GM12878 (cell line): ENCODE measurements at regions not wholly inside any gene's neighbourhood (a gene's known extent, or its start where the extent isn't known, plus 50 kb on each side); places are given as distances from the start of the nearest gene placed in this dataset.

Experiments
- ATAC-seq: fragments of 200-7000 bp; cut with Tn5 transposase; 3 replicates; pipeline ENCODE4 v1.9.1; 2020; ENCODE audit warnings: mild to moderate bottlenecking, moderate library complexity
- BruUV-seq: library from RNA; stranded (reverse); fragments of 400-500 nt; replicated peaks from 2 replicates; lab custom pipeline; 2021; lab: Mats Ljungman, UMichigan
- CTCF ChIA-PET: fragments of 300-600 bp; sonication (Branson Sonifier 250); formaldehyde crosslinking; extraction: SDS; loops from one replicate; lab custom pipeline; 2021; ENCODE audit warnings: inconsistent platforms; lab: Yijun Ruan, JAX
- POLR2A ChIA-PET: fragments of 350-600 bp; formaldehyde crosslinking; extraction: SDS; loops from one replicate; lab custom pipeline; 2021; ENCODE audit warnings: inconsistent platforms; lab: Charles Lee
- RAD21 ChIA-PET: fragments of 300-600 bp; sonication (Branson Sonifier 250); formaldehyde crosslinking; loops from one replicate; lab custom pipeline; 2023; ENCODE audit warnings: antibody characterized with exemption; ENCODE audit not compliant: unreplicated experiment; lab: Charles Lee
- SMC1A ChIA-PET: fragments of 300-600 bp; sonication (Branson Sonifier 250); formaldehyde crosslinking; loops from one replicate; lab custom pipeline; 2023; ENCODE audit not compliant: unreplicated experiment, uncharacterized antibody; lab: Charles Lee
- DNase-seq: peaks from one replicate; pipeline ENCODE4 v3.0.0-alpha.2; 2011; ENCODE audit warnings: low read depth, low spot score
- FAIRE-seq: peaks from 3 replicates; lab custom pipeline; 2011; peaks lifted over from hg19 to GRCh38; lab: Jason Lieb, UNC
- H2AFZ ChIP-seq: 2 replicates; pipeline ENCODE4 v1.6.0; 2011; ENCODE audit warnings: low read depth, low read length, control low read depth; ENCODE audit not compliant: control insufficient read depth
- H3K27ac ChIP-seq: 2 replicates; pipeline ENCODE4 v1.5.1; 2011; ENCODE audit warnings: control low read depth; ENCODE audit not compliant: control insufficient read depth, insufficient read depth
- H3K27me3 ChIP-seq, 2 experiments: replicated peaks in 1 of 2; 2 replicates each; pipeline versions ENCODE4 v1.6.0 to v1.6.1; 2011; ENCODE audit warnings: low read length in 1 of 2; ENCODE audit not compliant: control insufficient read depth in 2 of 2, insufficient read depth in 2 of 2
- H3K36me3 ChIP-seq, 2 experiments: 2 replicates each; pipeline ENCODE4 v1.5.1; 2011; ENCODE audit warnings: low read length in 1 of 2; ENCODE audit not compliant: control insufficient read depth in 2 of 2, insufficient read depth in 2 of 2
- H3K4me1 ChIP-seq: 2 replicates; pipeline ENCODE4 v1.6.1; 2011; ENCODE audit warnings: mild to moderate bottlenecking, low read length, moderate library complexity, mixed read lengths; ENCODE audit not compliant: control insufficient read depth, insufficient read depth
- H3K4me2 ChIP-seq: 2 replicates; pipeline ENCODE4 v1.6.0; 2011; ENCODE audit warnings: control low read depth; ENCODE audit not compliant: control insufficient read depth, insufficient read depth
- H3K4me3 ChIP-seq: fragments of 200-600 bp; sonication (generic); 2 replicates; pipeline ENCODE4 v1.5.1; 2016
- H3K79me2 ChIP-seq: 2 replicates; pipeline ENCODE4 v1.6.0; 2011; ENCODE audit warnings: low read length; ENCODE audit not compliant: control insufficient read depth, insufficient read depth
- H3K9ac ChIP-seq: 2 replicates; pipeline ENCODE4 v1.8.0; 2011; ENCODE audit warnings: low read length, control low read depth, mixed read lengths; ENCODE audit not compliant: control insufficient read depth, insufficient read depth
- H3K9me3 ChIP-seq: replicated peaks from 3 replicates; pipeline ENCODE4 v1.5.1; 2011; ENCODE audit warnings: mild to moderate bottlenecking, low read length; ENCODE audit not compliant: control insufficient read depth, insufficient read depth
- H4K20me1 ChIP-seq: 2 replicates; pipeline ENCODE4 v1.6.0; 2011; ENCODE audit not compliant: control insufficient read depth, insufficient read depth
- ATF2 ChIP-seq: IDR thresholded peaks from 2 replicates; pipeline ENCODE4 v1.6.1; 2012; ENCODE audit warnings: low read length, inconsistent platforms
- BCL11A ChIP-seq: IDR thresholded peaks from 2 replicates; pipeline ENCODE4 v1.6.1; 2011; ENCODE audit warnings: low read depth, low read length
- BHLHE40 ChIP-seq, 2 experiments: fragments of 450-650 bp in 1 of 2; IDR thresholded peaks; 2 replicates each; pipeline ENCODE4 v1.6.1; 2011 to 2017; ENCODE audit warnings: low read depth in 2 of 2, borderline replicate concordance in 1 of 2, improper control_type of control experiment in 1 of 2, low read length in 1 of 2, mild to moderate bottlenecking in 1 of 2
- CREB1 ChIP-seq: IDR thresholded peaks from 2 replicates; pipeline ENCODE4 v1.6.1; 2012; ENCODE audit warnings: low read depth, mild to moderate bottlenecking, inconsistent platforms
- FOS ChIP-seq: IDR thresholded peaks from 3 replicates; pipeline ENCODE4 v1.6.1; 2011; ENCODE audit warnings: borderline replicate concordance; ENCODE audit not compliant: insufficient read length; ENCODE audit errors: extremely low read depth
- HDAC6 ChIP-seq: fragments of 200-600 bp; sonication (generic); IDR thresholded peaks from one replicate; pipeline ENCODE4 v1.8.0; 2017; ENCODE audit warnings: antibody characterized with exemption; ENCODE audit not compliant: unreplicated experiment
- IRF3 ChIP-seq: fragments of 450-650 bp; IDR thresholded peaks from 2 replicates; pipeline ENCODE4 v1.6.1; 2014; ENCODE audit warnings: mild to moderate bottlenecking
- NFYA ChIP-seq: IDR thresholded peaks from 2 replicates; pipeline ENCODE4 v1.6.1; 2011; ENCODE audit warnings: low read depth, mild to moderate bottlenecking, low read length, improper control_type of control experiment, borderline replicate concordance
- POU2F2 ChIP-seq: IDR thresholded peaks from 3 replicates; pipeline ENCODE4 v1.6.1; 2011; ENCODE audit warnings: low read depth, mild to moderate bottlenecking, low read length, borderline replicate concordance
- YY1 ChIP-seq: IDR thresholded peaks from 2 replicates; pipeline ENCODE4 v1.6.1; 2011; ENCODE audit warnings: low read depth, mild to moderate bottlenecking, low read length
- ZBED1 ChIP-seq: IDR thresholded peaks from 2 replicates; pipeline ENCODE4 v1.6.1; 2016; ENCODE audit warnings: borderline replicate concordance
- ZBTB33 ChIP-seq: fragments of 450-650 bp; IDR thresholded peaks from 2 replicates; pipeline ENCODE4 v1.6.1; 2017; ENCODE audit warnings: mild to moderate bottlenecking
- ZNF687 ChIP-seq: fragments of 450-650 bp; IDR thresholded peaks from 2 replicates; pipeline ENCODE4 v1.6.1; 2017; ENCODE audit warnings: mild to moderate bottlenecking, moderate library complexity
- WGBS: methylation state at CpG from one replicate; pipeline ENCODE4 v1.1.6; 2016; ENCODE audit warnings: low lambda C conversion rate; ENCODE audit not compliant: insufficient replicate concordance, insufficient coverage; ENCODE audit errors: missing lambda C conversion rate; 5-methylcytosine and 5-hydroxymethylcytosine counted together
- in situ Hi-C: fragments of 300-500 bp; cut with MboI; formaldehyde crosslinking; loops from 9 replicates; pipeline ENCODE4 v1.14.3; 2018; ENCODE audit warnings: mixed read lengths
- intact Hi-C: fragments of 100-400 bp; cut with micrococcal nuclease; formaldehyde crosslinking; loops from one replicate; pipeline ENCODE4 v1.14.2; 2022; ENCODE audit not compliant: unreplicated experiment

- TF ChIP-seq ZNF687 (no peak), ATF2 (no peak), HDAC6 (no peak), FOS (no peak), BHLHE40 (IDR thresholded peaks at IDR 0.05; ENCODE audit: borderline replicate concordance in 1 of 2, low read depth in 2 of 2, low read length in 1 of 2) (no peak), BCL11A (no peak), YY1 (no peak)
- TF ChIP-seq, all 136 proteins: peak for 0
Measured at GRCh38 chr3:3509665-3510064, 289.6 kb upstream of the LRRN1 start (continued).

GRCh38 chr3:3504686-3505085, 294.5 kb upstream of the LRRN1 start:
- no peaks in the 10 kb centered on the region for H4K20me1 ChIP-seq
- no peaks in the 10 kb centered on the region for H3K27me3 ChIP-seq
- H2AFZ ChIP-seq: no peak overlapping the region
- no peaks in the 10 kb centered on the region for H3K36me3 ChIP-seq
- ChIA-PET SMC1A (no interaction called here), RAD21 (no interaction called here), POLR2A (no interaction called here), CTCF (interaction anchor here (1.2 kb wide), 1 partner anchor 12 kb away, joined by 3 read pairs; no protein-coding TSS in a partner anchor)
- no peak overlapping the region for H3K9ac ChIP-seq
- no peaks in the 10 kb centered on the region for H3K9me3 ChIP-seq
- no peaks in the 10 kb centered on the region for H3K79me2 ChIP-seq
- ATAC-seq (no peak), DNase-seq (no peak), FAIRE-seq (no peak)
- in situ Hi-C loops: no loop called here
- H3K4me3 ChIP-seq: no peak overlapping the region
- no peak overlapping the region for H3K27ac ChIP-seq
- no peak for TF ChIP-seq POU2F2
- TF ChIP-seq ZBED1: no peak
- TF ChIP-seq IRF3: no peak
- no peak for TF ChIP-seq NFYA
- TF ChIP-seq ZBTB33: no peak
- TF ChIP-seq CREB1: no peak
- 0% methylated on average over 1 of the region's 1 CpG for WGBS
- H3K4me2 ChIP-seq: no peak overlapping the region
- intact Hi-C loops: no loop called here
- no peaks in the 10 kb centered on the region for H3K4me1 ChIP-seq
- no TSS peak for BruUV-seq
